ENCODE measurements at regions not wholly inside any gene's neighbourhood (a gene's known extent, or its start where the extent isn't known, plus 50 kb on each side); places are given as distances from the start of the nearest gene placed in this dataset.

GRCh38 chr10:64626924-64627323 lies 1105.7 kb downstream of the REEP3 start (continued):
- TF ChIP-seq ZNF462 (CRISPR knock-in tag; IDR thresholded peaks at IDR 0.05) (no peak), ETS1 (IDR thresholded peaks at IDR 0.05) (no peak), NANOG (IDR thresholded peaks at IDR 0.05; ENCODE audit: borderline replicate concordance) (no peak), POLR2AphosphoS5 (IDR thresholded peaks at IDR 0.05; ENCODE audit: low read depth) (no peak)

- H3K27me3 Mint-ChIP-seq (ENCODE audit: insufficient read depth, low read depth, poor library complexity): no peaks in the 10 kb centered on the region
- H3K4me1 ChIP-seq (ENCODE audit: insufficient read depth): no peaks in the 10 kb centered on the region
- H3K9me3 Mint-ChIP-seq: peaks cover 9% of the 10 kb centered on the region; the same call in 2 of the 3 replicates
- no peak for ATAC-seq
- no peaks in the 10 kb centered on the region; the same call in 2 of the 3 replicates for H3K36me3 Mint-ChIP-seq (ENCODE audit: low read depth)
- H3K4me3 ChIP-seq: no peak overlapping the region
- no peaks in the 10 kb centered on the region for H4K20me1 ChIP-seq (replicated peaks; ENCODE audit: insufficient read depth)
- no peak overlapping the region for H2AFZ ChIP-seq
- no peaks in the 10 kb centered on the region for H3F3A ChIP-seq (replicated peaks; ENCODE audit: low read depth)
- H3K27ac Mint-ChIP-seq: no peak overlapping the region
- no peaks in the 10 kb centered on the region for H3K9me2 ChIP-seq (ENCODE audit: insufficient read depth)
- H3K27me3 ChIP-seq (ENCODE audit: insufficient read depth): no peaks in the 10 kb centered on the region
- no peak overlapping the region for H3K27ac ChIP-seq (ENCODE audit: low read depth)
- DNase-seq (ENCODE audit: low spot score): no peak
- no peaks in the 10 kb centered on the region for H3K36me3 ChIP-seq (ENCODE audit: insufficient read depth)
- no peak overlapping the region for H3K4me3 Mint-ChIP-seq
- H3K79me2 ChIP-seq (replicated peaks; ENCODE audit: insufficient read depth): no peaks in the 10 kb centered on the region
- no peaks in the 10 kb centered on the region for H3K4me1 Mint-ChIP-seq
- no peak overlapping the region for H3K4me2 ChIP-seq
- no peak for TF ChIP-seq REST (IDR thresholded peaks at IDR 0.05; ENCODE audit: unreplicated experiment)
- TF ChIP-seq ZNF331 (CRISPR knock-in tag; IDR thresholded peaks at IDR 0.05; ENCODE audit: low read depth): no peak
- no peak for TF ChIP-seq POLR2AphosphoS5 (IDR thresholded peaks at IDR 0.05; ENCODE audit: low read depth)
- TF ChIP-seq ETS1 (IDR thresholded peaks at IDR 0.05): no peak
Measured at GRCh38 chr10:64630534-64630933, 1109.3 kb downstream of the REEP3 start.
